LNCAP (cell line): ENCODE measurements at regions not wholly inside any gene's neighbourhood (a gene's known extent, or its start where the extent isn't known, plus 50 kb on each side); places are given as distances from the start of the nearest gene placed in this dataset.

ENCODE experiments used
- TF ChIP-seq, protein P1 (sequence below): fragments of 450-650 bp; IDR thresholded peaks from 2 replicates; pipeline ENCODE4 v1.5.1; 2017; ENCODE audit warnings: mild to moderate bottlenecking

DNA sequence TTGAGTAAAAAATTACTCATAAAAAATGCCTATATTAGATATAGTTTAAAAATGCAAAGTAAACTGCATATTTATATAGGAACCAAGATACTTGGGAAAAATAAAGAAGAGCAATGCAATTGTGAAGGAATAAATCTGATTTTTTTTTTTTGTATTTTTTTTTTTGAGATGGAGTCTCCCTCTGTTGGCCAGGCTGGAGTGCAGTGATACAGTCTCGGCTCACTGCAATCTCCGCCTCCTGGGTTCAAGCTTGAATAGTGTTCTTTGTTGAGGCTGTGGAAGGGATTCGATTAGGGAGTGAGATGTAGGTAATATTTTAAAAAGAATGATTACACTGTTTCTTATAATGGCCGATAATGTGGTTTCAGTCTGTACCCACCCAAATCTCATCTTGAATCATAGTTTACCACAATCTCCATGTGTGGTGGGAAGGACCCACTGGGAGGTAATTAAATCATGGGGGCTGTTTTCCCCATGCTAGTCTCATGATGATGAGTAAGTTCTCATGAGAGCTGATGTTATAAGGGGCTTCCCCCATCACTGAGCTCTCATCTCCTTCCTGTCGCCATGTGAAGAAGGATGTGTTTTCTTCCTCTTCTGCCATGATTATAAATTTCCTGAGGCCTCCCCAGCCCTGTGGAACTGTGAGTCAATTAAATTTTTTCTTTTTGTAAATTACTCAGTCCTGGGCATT lies 1765.9 kb downstream of the PLA2G4A start:
- TF ChIP-seq, protein P1, sequence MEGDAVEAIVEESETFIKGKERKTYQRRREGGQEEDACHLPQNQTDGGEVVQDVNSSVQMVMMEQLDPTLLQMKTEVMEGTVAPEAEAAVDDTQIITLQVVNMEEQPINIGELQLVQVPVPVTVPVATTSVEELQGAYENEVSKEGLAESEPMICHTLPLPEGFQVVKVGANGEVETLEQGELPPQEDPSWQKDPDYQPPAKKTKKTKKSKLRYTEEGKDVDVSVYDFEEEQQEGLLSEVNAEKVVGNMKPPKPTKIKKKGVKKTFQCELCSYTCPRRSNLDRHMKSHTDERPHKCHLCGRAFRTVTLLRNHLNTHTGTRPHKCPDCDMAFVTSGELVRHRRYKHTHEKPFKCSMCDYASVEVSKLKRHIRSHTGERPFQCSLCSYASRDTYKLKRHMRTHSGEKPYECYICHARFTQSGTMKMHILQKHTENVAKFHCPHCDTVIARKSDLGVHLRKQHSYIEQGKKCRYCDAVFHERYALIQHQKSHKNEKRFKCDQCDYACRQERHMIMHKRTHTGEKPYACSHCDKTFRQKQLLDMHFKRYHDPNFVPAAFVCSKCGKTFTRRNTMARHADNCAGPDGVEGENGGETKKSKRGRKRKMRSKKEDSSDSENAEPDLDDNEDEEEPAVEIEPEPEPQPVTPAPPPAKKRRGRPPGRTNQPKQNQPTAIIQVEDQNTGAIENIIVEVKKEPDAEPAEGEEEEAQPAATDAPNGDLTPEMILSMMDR = peak; percentile 72

DNA sequence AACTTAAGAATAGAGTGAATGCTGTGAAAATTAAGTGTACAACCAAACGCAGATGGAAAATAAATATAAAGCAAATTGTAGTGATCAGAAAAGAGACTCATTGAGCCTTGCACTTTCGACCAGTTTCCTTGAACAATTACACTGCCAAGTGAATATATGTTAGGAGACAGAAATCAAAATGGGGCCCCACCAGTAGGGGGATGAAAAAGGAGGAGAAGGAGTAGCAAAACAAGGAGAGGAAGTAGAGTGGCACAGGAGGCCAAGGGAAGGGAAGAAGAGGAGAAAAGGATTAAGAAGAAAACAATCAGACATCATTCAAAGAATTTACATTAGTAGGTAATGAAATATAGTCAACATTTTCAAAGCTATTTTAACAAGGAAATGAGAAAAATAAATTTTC lies 1770.6 kb downstream of the PLA2G4A start:
- TF ChIP-seq, protein P1 = no peak

- TF ChIP-seq, protein P1 = no peak
These were observed 1782.7 kb downstream of the PLA2G4A start for GRCh38 chr1:188611432-188611831.

DNA sequence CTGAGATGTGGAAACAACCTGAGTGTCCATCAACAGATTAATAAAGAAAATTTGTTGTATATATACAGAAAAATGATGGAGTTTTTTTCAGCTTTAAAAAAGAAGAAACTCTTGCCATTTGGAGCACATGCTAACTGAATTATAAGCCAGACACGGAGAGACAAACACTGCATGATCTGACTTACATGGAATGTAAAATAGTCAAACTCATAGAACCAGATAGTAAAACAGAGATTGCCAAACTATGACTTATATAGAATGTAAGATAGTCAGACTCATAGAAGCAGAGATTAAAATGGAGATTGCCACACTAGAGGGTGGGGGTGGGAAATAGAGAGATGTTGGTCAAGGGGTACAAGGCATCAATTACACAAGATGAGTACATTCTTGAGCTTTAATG lies 1786.6 kb downstream of the PLA2G4A start:
- TF ChIP-seq, protein P1 = no peak

DNA sequence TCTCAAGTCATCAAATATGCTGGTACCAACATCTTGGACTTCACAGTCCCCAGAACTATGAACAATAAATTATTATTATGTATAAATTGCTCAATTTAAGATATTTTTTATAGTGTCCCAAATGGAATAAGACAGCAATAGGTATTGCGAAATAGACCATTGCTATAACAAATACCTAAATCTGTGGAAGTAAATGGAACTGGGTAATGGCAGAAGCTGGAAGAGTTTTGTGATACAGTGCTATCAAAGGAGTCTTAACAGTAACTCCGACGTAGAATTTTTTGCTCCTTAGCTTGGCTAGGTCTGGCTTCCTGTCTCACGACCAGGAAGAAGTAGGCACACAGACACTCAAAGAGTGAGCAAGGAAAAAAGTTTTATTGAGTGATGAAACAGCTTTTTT lies 1791.5 kb downstream of the PLA2G4A start:
- TF ChIP-seq, protein P1 = no peak

GRCh38 chr1:188641566-188642211 lies 1812.9 kb downstream of the PLA2G4A start:
- TF ChIP-seq, protein P1 = no peak

- TF ChIP-seq, protein P1 = no peak
These were observed 1814.0 kb downstream of the PLA2G4A start for GRCh38 chr1:188642704-188643103.
